HL-60/S4 treated with retinoic acid at 250 ng/mL for 4 days and 3 days (cell line): ENCODE measurements at regions not wholly inside any gene's neighbourhood (a gene's known extent, or its start where the extent isn't known, plus 50 kb on each side); places are given as distances from the start of the nearest gene placed in this dataset.
"Not testable (repeated sequence)": the region's sequence is repeated elsewhere in the genome, so short reads cannot be mapped to it uniquely, and the experiment has no call there.

Experiments used
- in situ Hi-C: fragments of 300-500 bp; cut with MboI; formaldehyde crosslinking; loops from 2 replicates; pipeline ENCODE4 v1.7.0; 2022; ENCODE audit warnings: low sequenced_read_pairs

GRCh38 chr16:58831386-58831785 is 97.3 kb upstream of the GOT2 start:
- in situ Hi-C loops = loop anchor here (25.0 kb wide), 1 partner anchor 1381 kb away; no protein-coding TSS in a partner anchor

- in situ Hi-C loops = loop anchor here (25.0 kb wide), 1 partner anchor 1383 kb away; no protein-coding TSS in a partner anchor
Measured at GRCh38 chr16:58828901-58829545, 94.9 kb upstream of the GOT2 start.

GRCh38 chr16:58824201-58824600 is 90.1 kb upstream of the GOT2 start:
- in situ Hi-C loops = no loop called here

GRCh38 chr16:58821886-58822285 is 87.8 kb upstream of the GOT2 start:
- in situ Hi-C loops = no loop called here

- in situ Hi-C loops = no loop called here
Measured at GRCh38 chr16:58820411-58820810, 86.3 kb upstream of the GOT2 start.

- in situ Hi-C loops = no loop called here
Measured at GRCh38 chr16:58815181-58815888, 81.2 kb upstream of the GOT2 start.

GRCh38 chr16:58814348-58814801 is 80.3 kb upstream of the GOT2 start:
- in situ Hi-C loops = no loop called here

GRCh38 chr16:58809213-58809612 is 75.1 kb upstream of the GOT2 start:
- in situ Hi-C loops = no loop called here

- in situ Hi-C loops = no loop called here
Measured at GRCh38 chr16:58807276-58807675, 73.2 kb upstream of the GOT2 start.

GRCh38 chr16:58801838-58802237 is 67.7 kb upstream of the GOT2 start:
- in situ Hi-C loops = no loop called here

GRCh38 chr16:58797137-58797801 is 63.2 kb upstream of the GOT2 start:
- in situ Hi-C loops = no loop called here

GRCh38 chr16:58793366-58793765 is 59.2 kb upstream of the GOT2 start:
- in situ Hi-C loops = no loop called here

GRCh38 chr16:58792188-58792587 is 58.1 kb upstream of the GOT2 start:
- in situ Hi-C loops = no loop called here

GRCh38 chr16:58790816-58791557 is 56.9 kb upstream of the GOT2 start:
- in situ Hi-C loops = not testable (repeated sequence)

GRCh38 chr16:58789351-58789750 is 55.2 kb upstream of the GOT2 start:
- in situ Hi-C loops = no loop called here
